Neural progenitor cell (in vitro differentiated cells): ENCODE measurements at regions not wholly inside any gene's neighbourhood (a gene's known extent, or its start where the extent isn't known, plus 50 kb on each side); places are given as distances from the start of the nearest gene placed in this dataset.
"Not testable (repeated sequence)": the region's sequence is repeated elsewhere in the genome, so short reads cannot be mapped to it uniquely, and the experiment has no call there.

Source experiments
- CTCF ChIP-seq: fragments of 200-600 bp; sonication (generic); IDR thresholded peaks from 2 replicates; pipeline ENCODE4 v1.5.1; 2017; ENCODE audit warnings: antibody characterized with exemption, mild to moderate bottlenecking
- EZH2 ChIP-seq: fragments of 200-600 bp; sonication (generic); IDR thresholded peaks from 2 replicates; pipeline ENCODE4 v1.6.1; 2017; ENCODE audit warnings: antibody characterized with exemption, mild to moderate bottlenecking, moderate library complexity

GRCh38 chr4:38420254-38420653, 243.7 kb upstream of the KLF3 start:
- not testable (repeated sequence) for TF ChIP-seq CTCF, EZH2
